ENCODE measurements at regions not wholly inside any gene's neighbourhood (a gene's known extent, or its start where the extent isn't known, plus 50 kb on each side); places are given as distances from the start of the nearest gene placed in this dataset.
"Not testable (repeated sequence)": the region's sequence is repeated elsewhere in the genome, so short reads cannot be mapped to it uniquely, and the experiment has no call there.

GRCh38 chr7:12834782-12835181 lies 147.3 kb downstream of the ARL4A start:
- DNase-seq: no peak

- DNase-seq: no peak
Observed at GRCh38 chr7:12839508-12840153, 152.2 kb downstream of the ARL4A start.

GRCh38 chr7:12844732-12845131 lies 157.3 kb downstream of the ARL4A start:
- not testable (repeated sequence) for DNase-seq

GRCh38 chr7:12847001-12847400 lies 159.6 kb downstream of the ARL4A start:
- no peak for DNase-seq

- DNase-seq: no peak
Observed at GRCh38 chr7:12851142-12851541, 163.7 kb downstream of the ARL4A start.

GRCh38 chr7:12851841-12852240 lies 164.4 kb downstream of the ARL4A start:
- no peak for DNase-seq

- DNase-seq: no peak
Observed at GRCh38 chr7:12855036-12855435, 167.6 kb downstream of the ARL4A start.

GRCh38 chr7:12859761-12860160 lies 172.3 kb downstream of the ARL4A start:
- no peak for DNase-seq

GRCh38 chr7:12861070-12861469 lies 173.6 kb downstream of the ARL4A start:
- peak; percentile 25 for DNase-seq

GRCh38 chr7:12862146-12862545 lies 174.7 kb downstream of the ARL4A start:
- no peak for DNase-seq

- no peak for DNase-seq
Observed at GRCh38 chr7:12864470-12865046, 177.1 kb downstream of the ARL4A start.

- DNase-seq: no peak
Observed at GRCh38 chr7:12865593-12865992, 178.2 kb downstream of the ARL4A start.

GRCh38 chr7:12866207-12866606 lies 178.8 kb downstream of the ARL4A start:
- no peak for DNase-seq

- no peak for DNase-seq
Observed at GRCh38 chr7:12868027-12868426, 180.6 kb downstream of the ARL4A start.

GRCh38 chr7:12870219-12870618 lies 182.8 kb downstream of the ARL4A start:
- DNase-seq: no peak

GRCh38 chr7:12872487-12872886 lies 185.1 kb downstream of the ARL4A start:
- DNase-seq: no peak

GRCh38 chr7:12873571-12873970 lies 186.1 kb downstream of the ARL4A start:
- no peak for DNase-seq

GRCh38 chr7:12879139-12879538 lies 191.7 kb downstream of the ARL4A start:
- DNase-seq: no peak

- DNase-seq: no peak
Observed at GRCh38 chr7:12881712-12882111, 194.3 kb downstream of the ARL4A start.

GRCh38 chr7:12882710-12883109 lies 195.3 kb downstream of the ARL4A start:
- no peak for DNase-seq

GRCh38 chr7:12884033-12884432 lies 196.6 kb downstream of the ARL4A start:
- DNase-seq: no peak

GRCh38 chr7:12884856-12885440 lies 197.5 kb downstream of the ARL4A start:
- DNase-seq: no peak

GRCh38 chr7:12888717-12889116 lies 201.3 kb downstream of the ARL4A start:
- DNase-seq: no peak

- DNase-seq: no peak
Observed at GRCh38 chr7:12889391-12889790, 202.0 kb downstream of the ARL4A start.

- no peak for DNase-seq
Observed at GRCh38 chr7:12890586-12890985, 203.2 kb downstream of the ARL4A start.
